MM.1S (cell line): ENCODE measurements at regions not wholly inside any gene's neighbourhood (a gene's known extent, or its start where the extent isn't known, plus 50 kb on each side); places are given as distances from the start of the nearest gene placed in this dataset.
"Not testable (repeated sequence)": the region's sequence is repeated elsewhere in the genome, so short reads cannot be mapped to it uniquely, and the experiment has no call there.

Experiments
- CTCF ChIP-seq: fragments of 300-600 bp; sonication (generic); IDR thresholded peaks from 2 replicates; pipeline ENCODE4 v1.5.1; 2016; ENCODE audit warnings: antibody characterized with exemption, low read length, mixed read lengths
- EZH2 ChIP-seq: fragments of 300-600 bp; sonication (generic); optimal IDR thresholded peaks from 2 replicates; pipeline ENCODE3; 2017; ENCODE audit warnings: low read depth, mild to moderate bottlenecking, antibody characterized with exemption, low read length, mixed read lengths
- EZH2phosphoT487 ChIP-seq: fragments of 300-600 bp; sonication (generic); IDR thresholded peaks from 2 replicates; pipeline ENCODE4 v1.6.1; 2018; ENCODE audit warnings: antibody characterized with exemption, low read length

GRCh38 chr17:70389232-70389757 lies 220.0 kb downstream of the KCNJ2 start:
- not testable (repeated sequence) for TF ChIP-seq EZH2, CTCF, EZH2phosphoT487
